ENCODE measurements at regions not wholly inside any gene's neighbourhood (a gene's known extent, or its start where the extent isn't known, plus 50 kb on each side); places are given as distances from the start of the nearest gene placed in this dataset.

- no peaks in the 10 kb centered on the region for H3K36me3 Mint-ChIP-seq
These were observed 245.4 kb upstream of the TUT7 start for GRCh38 chr9:86599561-86599960.

GRCh38 chr9:86598411-86599239, 244.4 kb upstream of the TUT7 start:
- Mint-ChIP-seq H3K27me3 (ENCODE audit: low read depth in 3 of 3) (peaks cover 0 to 2% (median 0%) of the 10 kb centered on the region in 3 donors), H3K4me1 (no peaks in the 10 kb centered on the region), H3K9me3 (peaks cover 0 to 12% (median 4%) of the 10 kb centered on the region in 7 donors), H3K27ac (no peak overlapping the region), H3K36me3 (no peaks in the 10 kb centered on the region), H3K4me3 (no peak overlapping the region)
- intact Hi-C loops (cut with micrococcal nuclease): no loop called here
- no peak for TF ChIP-seq CTCF (IDR thresholded peaks at IDR 0.05)
- H3K4me1 ChIP-seq (ENCODE audit: control insufficient read depth in 1 of 2, insufficient read depth in 2 of 2, low read length in 2 of 2): no peaks in the 10 kb centered on the region
- no peaks in the 10 kb centered on the region for H4K20me1 ChIP-seq (ENCODE audit: insufficient read depth, low read length)
- no peaks in the 10 kb centered on the region for H3K36me3 ChIP-seq (replicated peaks in 1 of 2; ENCODE audit: control insufficient read depth in 1 of 2, insufficient read depth in 2 of 2, low read length in 2 of 2)
- H3K79me2 ChIP-seq (ENCODE audit: insufficient read depth, low read length): no peaks in the 10 kb centered on the region
- DNase-seq: no peak
- no peaks in the 10 kb centered on the region for H3K9me3 ChIP-seq (replicated peaks in 1 of 2; ENCODE audit: control insufficient read depth in 1 of 2, insufficient read depth in 1 of 2, low read length in 2 of 2)
- H2AFZ ChIP-seq (ENCODE audit: insufficient read depth, low read depth, low read length, poor library complexity, severe bottlenecking): no peak overlapping the region
- H3K9ac ChIP-seq (ENCODE audit: insufficient read depth, low read length, poor library complexity, severe bottlenecking): no peak overlapping the region
- H3K27ac ChIP-seq (ENCODE audit: low read depth in 1 of 2, low read length in 2 of 2): no peak overlapping the region
- H3K27me3 ChIP-seq (ENCODE audit: control insufficient read depth in 2 of 2, insufficient read depth in 2 of 2, low read length in 2 of 2): no peaks in the 10 kb centered on the region
- H3K4me3 ChIP-seq (replicated peaks in 1 of 3; ENCODE audit: low read depth in 2 of 3, low read length in 3 of 3): no peak overlapping the region
- no peak overlapping the region for H3K4me2 ChIP-seq (replicated peaks; ENCODE audit: extremely low read depth, low read length, poor library complexity, severe bottlenecking)
- 68% methylated on average over 4 of the region's 10 CpGs for WGBS (ENCODE audit: insufficient coverage)

More at GRCh38 chr9:86599561-86599960, 245.4 kb upstream of the TUT7 start:
- Mint-ChIP-seq H3K27ac (no peak overlapping the region), H3K9me3 (peaks cover 0 to 11% (median 4%) of the 10 kb centered on the region in 7 donors), H3K27me3 (ENCODE audit: low read depth in 3 of 3) (peaks cover 0 to 3% (median 3%) of the 10 kb centered on the region in 3 donors), H3K4me3 (no peak overlapping the region), H3K4me1 (no peaks in the 10 kb centered on the region)
- no peak for DNase-seq
- intact Hi-C loops (cut with micrococcal nuclease): no loop called here
- WGBS (ENCODE audit: insufficient coverage): 75% methylated on average over 1 of the region's 1 CpG
- no peaks in the 10 kb centered on the region for H3K9me3 ChIP-seq (replicated peaks in 1 of 2; ENCODE audit: control insufficient read depth in 1 of 2, insufficient read depth in 1 of 2, low read length in 2 of 2)
- no peak overlapping the region for H2AFZ ChIP-seq (ENCODE audit: insufficient read depth, low read depth, low read length, poor library complexity, severe bottlenecking)
- H4K20me1 ChIP-seq (ENCODE audit: insufficient read depth, low read length): no peaks in the 10 kb centered on the region
- H3K27ac ChIP-seq (ENCODE audit: low read depth in 1 of 2, low read length in 2 of 2): no peak overlapping the region
- no peaks in the 10 kb centered on the region for H3K36me3 ChIP-seq (replicated peaks in 1 of 2; ENCODE audit: control insufficient read depth in 1 of 2, insufficient read depth in 2 of 2, low read length in 2 of 2)
- H3K27me3 ChIP-seq (ENCODE audit: control insufficient read depth in 2 of 2, insufficient read depth in 2 of 2, low read length in 2 of 2): no peaks in the 10 kb centered on the region
- H3K4me3 ChIP-seq (replicated peaks in 1 of 3; ENCODE audit: low read depth in 2 of 3, low read length in 3 of 3): no peak overlapping the region
- no peak overlapping the region for H3K9ac ChIP-seq (ENCODE audit: insufficient read depth, low read length, poor library complexity, severe bottlenecking)
- H3K4me2 ChIP-seq (replicated peaks; ENCODE audit: extremely low read depth, low read length, poor library complexity, severe bottlenecking): no peak overlapping the region
- TF ChIP-seq CTCF (IDR thresholded peaks at IDR 0.05): no peak
- H3K4me1 ChIP-seq (ENCODE audit: control insufficient read depth in 1 of 2, insufficient read depth in 2 of 2, low read length in 2 of 2): no peaks in the 10 kb centered on the region
- no peaks in the 10 kb centered on the region for H3K79me2 ChIP-seq (ENCODE audit: insufficient read depth, low read length)

All from CD14-positive monocyte (primary cell).